ENCODE measurements at regions not wholly inside any gene's neighbourhood (a gene's known extent, or its start where the extent isn't known, plus 50 kb on each side); places are given as distances from the start of the nearest gene placed in this dataset.

DNA sequence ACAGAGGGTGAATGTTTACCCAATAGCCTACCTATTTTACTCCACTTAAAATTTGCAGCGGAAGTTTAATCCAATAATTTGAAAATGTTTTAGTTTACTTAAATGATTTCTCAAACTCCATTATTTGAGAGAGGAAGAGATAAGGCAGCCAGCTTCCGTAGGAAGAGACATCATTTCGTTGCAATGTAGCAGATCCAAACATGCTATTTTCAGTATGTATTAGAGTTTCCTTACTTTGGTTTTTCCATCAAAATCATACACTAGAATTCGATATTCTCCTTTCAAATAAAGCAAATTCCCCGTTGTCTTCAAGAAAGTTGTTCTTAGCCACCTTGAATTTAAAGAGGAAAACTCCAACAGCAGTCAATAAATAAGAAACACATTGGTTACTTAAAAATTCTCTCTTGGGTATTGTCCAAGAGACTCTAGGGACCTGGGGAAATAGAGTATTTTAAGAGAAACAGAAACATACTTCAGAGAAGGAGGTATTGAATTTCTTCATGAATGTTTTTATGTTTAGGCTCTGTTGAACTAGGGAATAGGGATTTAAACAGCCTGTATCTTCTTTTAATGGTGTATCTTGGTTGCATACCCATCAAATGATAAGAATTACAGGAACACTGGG is 324.5 kb upstream of the GBE1 start:
- H3K9ac ChIP-seq (ENCODE audit: control insufficient read depth, extremely low read depth, insufficient read depth, low read length), result no peak overlapping the region
- no peaks in the 10 kb centered on the region for H3K27me3 ChIP-seq (ENCODE audit: control insufficient read depth, extremely low read depth, insufficient read depth, low read length)
- no peaks in the 10 kb centered on the region for H3K36me3 ChIP-seq (ENCODE audit: control insufficient read depth in 2 of 2, extremely low read depth in 1 of 2, insufficient read depth in 2 of 2, low read length in 2 of 2)
- no peaks in the 10 kb centered on the region for H4K20me1 ChIP-seq (ENCODE audit: control insufficient read depth, extremely low read depth, insufficient read depth, low read length)
- no peak overlapping the region for H3K27ac ChIP-seq (ENCODE audit: control insufficient read depth, insufficient read depth, low read length)
- DNase-seq (ENCODE audit: low read depth, low spot score), result no peak
- TF ChIP-seq CTCF (optimal IDR thresholded peaks at IDR 0.05 in 1 of 3, IDR thresholded peaks at IDR 0.05 in 1 of 3, conservative IDR thresholded peaks at IDR 0.05 in 1 of 3; ENCODE audit: extremely low read depth in 1 of 3, insufficient read depth in 2 of 3, low read length in 3 of 3), result no peak
- no peak for TF ChIP-seq EZH2 (IDR thresholded peaks at IDR 0.05; ENCODE audit: low read length)
- dilution Hi-C loops (cut with MboI; ENCODE audit: extremely low pct_ligation_motif_present, low sequenced_read_pairs), result no loop called here
- H3K4me3 ChIP-seq (ENCODE audit: control insufficient read depth in 2 of 3, extremely low read depth in 1 of 3, insufficient read depth in 2 of 3, low read depth in 1 of 3, low read length in 3 of 3), result no peak overlapping the region
- no peaks in the 10 kb centered on the region for H3K9me3 ChIP-seq (ENCODE audit: control insufficient read depth, low read depth, low read length)
- H3K79me2 ChIP-seq (ENCODE audit: control insufficient read depth, insufficient read depth, low read length), result no peaks in the 10 kb centered on the region
- FAIRE-seq, result no peak
- no peak overlapping the region for H2AFZ ChIP-seq (ENCODE audit: control insufficient read depth, low read length)
- no peak overlapping the region for H3K4me2 ChIP-seq (ENCODE audit: control insufficient read depth, extremely low read depth, insufficient read depth, low read depth, low read length)
- no peaks in the 10 kb centered on the region for H3K9me1 ChIP-seq (ENCODE audit: control insufficient read depth, extremely low read depth, insufficient read depth, low read length)
- H3K4me1 ChIP-seq (ENCODE audit: control insufficient read depth, extremely low read depth, insufficient read depth, low read length), result peaks cover 12% of the 10 kb centered on the region

- Histone ChIP-seq H3K4me3 (ENCODE audit: control insufficient read depth in 2 of 3, extremely low read depth in 1 of 3, insufficient read depth in 2 of 3, low read depth in 1 of 3, low read length in 3 of 3) (no peak overlapping the region), H3K9ac (ENCODE audit: control insufficient read depth, extremely low read depth, insufficient read depth, low read length) (no peak overlapping the region), H3K9me3 (ENCODE audit: control insufficient read depth, low read depth, low read length) (no peaks in the 10 kb centered on the region), H3K27ac (ENCODE audit: control insufficient read depth, insufficient read depth, low read length) (no peak overlapping the region), H2AFZ (ENCODE audit: control insufficient read depth, low read length) (no peak overlapping the region), H3K4me2 (ENCODE audit: control insufficient read depth, extremely low read depth, insufficient read depth, low read depth, low read length) (no peak overlapping the region), H3K79me2 (ENCODE audit: control insufficient read depth, insufficient read depth, low read length) (no peaks in the 10 kb centered on the region), H3K27me3 (ENCODE audit: control insufficient read depth, extremely low read depth, insufficient read depth, low read length) (no peaks in the 10 kb centered on the region), H4K20me1 (ENCODE audit: control insufficient read depth, extremely low read depth, insufficient read depth, low read length) (no peaks in the 10 kb centered on the region), H3K9me1 (ENCODE audit: control insufficient read depth, extremely low read depth, insufficient read depth, low read length) (no peaks in the 10 kb centered on the region), H3K36me3 (ENCODE audit: control insufficient read depth in 2 of 2, extremely low read depth in 1 of 2, insufficient read depth in 2 of 2, low read length in 2 of 2) (no peaks in the 10 kb centered on the region), H3K4me1 (ENCODE audit: control insufficient read depth, extremely low read depth, insufficient read depth, low read length) (peaks cover 18% of the 10 kb centered on the region)
- dilution Hi-C loops (cut with MboI; ENCODE audit: extremely low pct_ligation_motif_present, low sequenced_read_pairs), result no loop called here
- DNase-seq (ENCODE audit: low read depth, low spot score) (no peak), FAIRE-seq (no peak)
- no peak for TF ChIP-seq EZH2 (IDR thresholded peaks at IDR 0.05; ENCODE audit: low read length)
- TF ChIP-seq CTCF (optimal IDR thresholded peaks at IDR 0.05 in 1 of 3, IDR thresholded peaks at IDR 0.05 in 1 of 3, conservative IDR thresholded peaks at IDR 0.05 in 1 of 3; ENCODE audit: extremely low read depth in 1 of 3, insufficient read depth in 2 of 3, low read length in 3 of 3), result no peak
These were observed 323.9 kb upstream of the GBE1 start for GRCh38 chr3:82085356-82085755.

Measured in keratinocyte (primary cell).